NT2/D1 (cell line): ENCODE measurements at regions not wholly inside any gene's neighbourhood (a gene's known extent, or its start where the extent isn't known, plus 50 kb on each side); places are given as distances from the start of the nearest gene placed in this dataset.

Experiments used
- SUZ12 ChIP-seq: IDR thresholded peaks from 2 replicates; pipeline ENCODE4 v1.6.1; 2011; ENCODE audit not compliant: insufficient read length, insufficient read depth; ENCODE audit errors: extremely low read depth
- YY1 ChIP-seq: IDR thresholded peaks from 2 replicates; pipeline ENCODE4 v1.6.1; 2011; ENCODE audit not compliant: insufficient read length, insufficient read depth
- ZNF274 ChIP-seq: IDR thresholded peaks from 2 replicates; pipeline ENCODE4 v1.6.1; 2011; ENCODE audit warnings: mild to moderate bottlenecking, low read depth, low read length

- TF ChIP-seq ZNF274 (no peak), YY1 (no peak), SUZ12 (no peak)
These were observed 98.2 kb upstream of the CHORDC1 start for GRCh38 chr11:90321018-90321417.
